ENCODE measurements at regions not wholly inside any gene's neighbourhood (a gene's known extent, or its start where the extent isn't known, plus 50 kb on each side); places are given as distances from the start of the nearest gene placed in this dataset.
A peak's percentile ranks its signal among the peaks of the same experiment; 100 is the strongest.
"Not testable (repeated sequence)": the region's sequence is repeated elsewhere in the genome, so short reads cannot be mapped to it uniquely, and the experiment has no call there.

GRCh38 chr10:4239186-4239585 is 454.2 kb upstream of the KLF6 start:
- no peak for TF ChIP-seq POLR2A (IDR thresholded peaks at IDR 0.05)
- no peak for TF ChIP-seq CTCF (IDR thresholded peaks at IDR 0.05 in 8 of 11, conservative IDR thresholded peaks at IDR 0.05 in 3 of 11)
- no peak for TF ChIP-seq POLR2AphosphoS5 (IDR thresholded peaks at IDR 0.05)
- H3K36me3 ChIP-seq, result no peaks in the 10 kb centered on the region
- H3K27me3 ChIP-seq (replicated peaks in 1 of 7), result no peaks in the 10 kb centered on the region
- H3K4me3 ChIP-seq, result no peak overlapping the region
- no peak overlapping the region for H3K27ac ChIP-seq
- intact Hi-C loops (cut with DNase I; ENCODE audit: low total_unique reads), result no loop called here
- peaks cover 0 to 8% (median 3%) of the 10 kb centered on the region in 8 donors for H3K9me3 ChIP-seq
- 89 to 96% (median 95%) methylated on average over 3 of the region's 3 CpGs for WGBS, 5 donors
- no peak for DNase-seq
- peaks cover 0 to 15% (median 0%) of the 10 kb centered on the region in 6 donors for H3K4me1 ChIP-seq

- H3K4me3 ChIP-seq; intact Hi-C loops (cut with DNase I; ENCODE audit: low total_unique reads): not testable (repeated sequence)
- 94 to 100% (median 98%) methylated on average over 2 of the region's 2 CpGs for WGBS, 5 donors
Measured at GRCh38 chr10:4236905-4237304, 451.9 kb upstream of the KLF6 start.

GRCh38 chr10:4234661-4235060 is 449.7 kb upstream of the KLF6 start:
- Histone ChIP-seq H3K27ac (no peak overlapping the region), H3K27me3 (replicated peaks in 1 of 7) (no peaks in the 10 kb centered on the region), H3K36me3 (no peaks in the 10 kb centered on the region), H3K4me3 (no peak overlapping the region), H3K4me1 (no peaks in the 10 kb centered on the region), H3K9me3 (peaks cover 0 to 18% (median 7%) of the 10 kb centered on the region in 8 donors)
- WGBS, 5 donors, result 73 to 78% (median 77%) methylated on average over 8 of the region's 8 CpGs
- peak; percentile 71 for DNase-seq
- TF ChIP-seq POLR2A (IDR thresholded peaks at IDR 0.05) (no peak), POLR2AphosphoS5 (IDR thresholded peaks at IDR 0.05) (no peak), CTCF (IDR thresholded peaks at IDR 0.05 in 8 of 11, conservative IDR thresholded peaks at IDR 0.05 in 3 of 11) (peak in 7 of 11 experiments; percentile 14 to 31 (median 26))
- intact Hi-C loops (cut with DNase I; ENCODE audit: low total_unique reads), result no loop called here

More at GRCh38 chr10:4236905-4237304, 451.9 kb upstream of the KLF6 start:
- not testable (repeated sequence) for H3K36me3 ChIP-seq; H3K27ac ChIP-seq; H3K27me3 ChIP-seq (replicated peaks in 1 of 7); DNase-seq; H3K4me1 ChIP-seq
- peaks cover 0 to 18% (median 7%) of the 10 kb centered on the region in 8 donors for H3K9me3 ChIP-seq

- peaks cover 0 to 11% (median 3%) of the 10 kb centered on the region in 8 donors for H3K9me3 ChIP-seq
- TF ChIP-seq POLR2AphosphoS5 (IDR thresholded peaks at IDR 0.05), result no peak
- no peak for TF ChIP-seq POLR2A (IDR thresholded peaks at IDR 0.05)
- TF ChIP-seq CTCF (IDR thresholded peaks at IDR 0.05 in 8 of 11, conservative IDR thresholded peaks at IDR 0.05 in 3 of 11), result no peak
- WGBS, 5 donors, result 84 to 96% (median 93%) methylated on average over 7 of the region's 7 CpGs
- no peak overlapping the region for H3K27ac ChIP-seq
- DNase-seq, result no peak
- H3K27me3 ChIP-seq (replicated peaks in 1 of 7), result no peaks in the 10 kb centered on the region
- H3K4me3 ChIP-seq, result no peak overlapping the region
- H3K36me3 ChIP-seq, result no peaks in the 10 kb centered on the region
- no peaks in the 10 kb centered on the region for H3K4me1 ChIP-seq
- intact Hi-C loops (cut with DNase I; ENCODE audit: low total_unique reads), result no loop called here
Measured at GRCh38 chr10:4231439-4231838, 446.4 kb upstream of the KLF6 start.

- H3K4me3 ChIP-seq, result no peak overlapping the region
- DNase-seq, result no peak
- H3K27ac ChIP-seq, result no peak overlapping the region
- TF ChIP-seq POLR2AphosphoS5 (IDR thresholded peaks at IDR 0.05) (no peak), CTCF (IDR thresholded peaks at IDR 0.05 in 8 of 11, conservative IDR thresholded peaks at IDR 0.05 in 3 of 11) (no peak), POLR2A (IDR thresholded peaks at IDR 0.05) (no peak)
- WGBS, 5 donors, result 94 to 100% (median 95%) methylated on average over 1 of the region's 1 CpG
- no peaks in the 10 kb centered on the region for H3K36me3 ChIP-seq
- H3K27me3 ChIP-seq (replicated peaks in 1 of 7), result no peaks in the 10 kb centered on the region
- intact Hi-C loops (cut with DNase I; ENCODE audit: low total_unique reads), result no loop called here
- no peaks in the 10 kb centered on the region for H3K4me1 ChIP-seq
- peaks cover 0 to 11% (median 3%) of the 10 kb centered on the region in 8 donors for H3K9me3 ChIP-seq
Measured at GRCh38 chr10:4230036-4230435, 445.0 kb upstream of the KLF6 start.
